ENCODE measurements at regions not wholly inside any gene's neighbourhood (a gene's known extent, or its start where the extent isn't known, plus 50 kb on each side); places are given as distances from the start of the nearest gene placed in this dataset.

- Histone ChIP-seq H3K36me3 (ENCODE audit: insufficient read depth) (no peaks in the 10 kb centered on the region), H3F3A (replicated peaks; ENCODE audit: low read depth) (no peaks in the 10 kb centered on the region), H3K27me3 (ENCODE audit: insufficient read depth) (no peaks in the 10 kb centered on the region), H2AFZ (no peak overlapping the region), H4K20me1 (replicated peaks; ENCODE audit: insufficient read depth) (no peaks in the 10 kb centered on the region), H3K9me2 (ENCODE audit: insufficient read depth) (no peaks in the 10 kb centered on the region), H3K4me1 (ENCODE audit: insufficient read depth) (no peaks in the 10 kb centered on the region), H3K27ac (ENCODE audit: low read depth) (no peak overlapping the region), H3K4me3 (no peak overlapping the region), H3K79me2 (replicated peaks; ENCODE audit: insufficient read depth) (no peaks in the 10 kb centered on the region), H3K4me2 (no peak overlapping the region)
- Mint-ChIP-seq H3K27me3 (ENCODE audit: insufficient read depth, low read depth, poor library complexity) (peaks cover 13% of the 10 kb centered on the region), H3K4me1 (no peaks in the 10 kb centered on the region), H3K4me3 (no peak overlapping the region), H3K36me3 (ENCODE audit: low read depth) (peaks cover 23% of the 10 kb centered on the region), H3K9me3 (peaks cover 61% of the 10 kb centered on the region), H3K27ac (no peak overlapping the region)
- TF ChIP-seq NANOG (IDR thresholded peaks at IDR 0.05; ENCODE audit: borderline replicate concordance) (no peak), EZH2phosphoT487 (IDR thresholded peaks at IDR 0.05; ENCODE audit: unreplicated experiment) (no peak), ZNF114 (CRISPR knock-in tag; IDR thresholded peaks at IDR 0.05) (no peak), ETS1 (IDR thresholded peaks at IDR 0.05) (no peak), STAT1 (IDR thresholded peaks at IDR 0.05; ENCODE audit: unreplicated experiment) (no peak), EZH2 (IDR thresholded peaks at IDR 0.05; ENCODE audit: low read depth, unreplicated experiment) (no peak), CTCF (conservative IDR thresholded peaks at IDR 0.05; ENCODE audit: low read depth in 2 of 2) (no peak), REST (IDR thresholded peaks at IDR 0.05; ENCODE audit: unreplicated experiment) (no peak), CREB1 (CRISPR knock-in tag; IDR thresholded peaks at IDR 0.05; ENCODE audit: low read depth) (no peak)
- DNase-seq (ENCODE audit: low spot score) (no peak), ATAC-seq (no peak)
Observed at GRCh38 chr22:47390026-47390970, 627.8 kb downstream of the TBC1D22A start.

All from GM23338 (cell line).